ENCODE measurements at regions not wholly inside any gene's neighbourhood (a gene's known extent, or its start where the extent isn't known, plus 50 kb on each side); places are given as distances from the start of the nearest gene placed in this dataset.

- TF ChIP-seq POLR2A (IDR thresholded peaks at IDR 0.05; ENCODE audit: low read length) (no peak), GATA1 (IDR thresholded peaks at IDR 0.05; ENCODE audit: low read depth, low read length) (no peak)
- no peak for DNase-seq
Measured at GRCh38 chr3:111286746-111287145, 215.1 kb downstream of the NECTIN3 start.

- TF ChIP-seq POLR2A (IDR thresholded peaks at IDR 0.05; ENCODE audit: low read length) (no peak), GATA1 (IDR thresholded peaks at IDR 0.05; ENCODE audit: low read depth, low read length) (no peak)
- DNase-seq, result no peak
Measured at GRCh38 chr3:111292117-111292516, 220.5 kb downstream of the NECTIN3 start.

- DNase-seq, result no peak
- TF ChIP-seq GATA1 (IDR thresholded peaks at IDR 0.05; ENCODE audit: low read depth, low read length), result no peak
- no peak for TF ChIP-seq POLR2A (IDR thresholded peaks at IDR 0.05; ENCODE audit: low read length)
Measured at GRCh38 chr3:111299192-111299615, 227.6 kb downstream of the NECTIN3 start.

GRCh38 chr3:111301238-111301798, 229.7 kb downstream of the NECTIN3 start:
- TF ChIP-seq POLR2A (IDR thresholded peaks at IDR 0.05; ENCODE audit: low read length) (no peak), GATA1 (IDR thresholded peaks at IDR 0.05; ENCODE audit: low read depth, low read length) (no peak)
- no peak for DNase-seq

GRCh38 chr3:111302063-111302462, 230.4 kb downstream of the NECTIN3 start:
- TF ChIP-seq POLR2A (IDR thresholded peaks at IDR 0.05; ENCODE audit: low read length), result no peak

GRCh38 chr3:111303760-111304159, 232.1 kb downstream of the NECTIN3 start:
- TF ChIP-seq POLR2A (IDR thresholded peaks at IDR 0.05; ENCODE audit: low read length) (no peak), GATA1 (IDR thresholded peaks at IDR 0.05; ENCODE audit: low read depth, low read length) (no peak)
- no peak for DNase-seq

More at GRCh38 chr3:111302063-111302462, 230.4 kb downstream of the NECTIN3 start:
- DNase-seq, result no peak

GRCh38 chr3:111307676-111308075, 234.3 kb upstream of the CD96 start:
- TF ChIP-seq POLR2A (IDR thresholded peaks at IDR 0.05; ENCODE audit: low read length) (no peak), GATA1 (IDR thresholded peaks at IDR 0.05; ENCODE audit: low read depth, low read length) (no peak)
- DNase-seq, result no peak

- no peak for DNase-seq
Measured at GRCh38 chr3:111311126-111311525, 230.9 kb upstream of the CD96 start.

GRCh38 chr3:111311709-111312235, 230.2 kb upstream of the CD96 start:
- no peak for TF ChIP-seq POLR2A (IDR thresholded peaks at IDR 0.05; ENCODE audit: low read length)
- TF ChIP-seq GATA1 (IDR thresholded peaks at IDR 0.05; ENCODE audit: low read depth, low read length), result no peak
- no peak for DNase-seq

More at GRCh38 chr3:111311126-111311525, 230.9 kb upstream of the CD96 start:
- TF ChIP-seq POLR2A (IDR thresholded peaks at IDR 0.05; ENCODE audit: low read length) (no peak), GATA1 (IDR thresholded peaks at IDR 0.05; ENCODE audit: low read depth, low read length) (no peak)

GRCh38 chr3:111314181-111314873, 227.7 kb upstream of the CD96 start:
- TF ChIP-seq GATA1 (IDR thresholded peaks at IDR 0.05; ENCODE audit: low read depth, low read length), result no peak
- TF ChIP-seq POLR2A (IDR thresholded peaks at IDR 0.05; ENCODE audit: low read length), result no peak

GRCh38 chr3:111314898-111315297, 227.1 kb upstream of the CD96 start:
- DNase-seq, result no peak
- TF ChIP-seq GATA1 (IDR thresholded peaks at IDR 0.05; ENCODE audit: low read depth, low read length) (no peak), POLR2A (IDR thresholded peaks at IDR 0.05; ENCODE audit: low read length) (no peak)

More at GRCh38 chr3:111314181-111314873, 227.7 kb upstream of the CD96 start:
- no peak for DNase-seq

GRCh38 chr3:111315930-111316587, 225.9 kb upstream of the CD96 start:
- DNase-seq, result no peak
- TF ChIP-seq POLR2A (IDR thresholded peaks at IDR 0.05; ENCODE audit: low read length), result no peak
- no peak for TF ChIP-seq GATA1 (IDR thresholded peaks at IDR 0.05; ENCODE audit: low read depth, low read length)

GRCh38 chr3:111318289-111318688, 223.7 kb upstream of the CD96 start:
- no peak for TF ChIP-seq GATA1 (IDR thresholded peaks at IDR 0.05; ENCODE audit: low read depth, low read length)
- no peak for TF ChIP-seq POLR2A (IDR thresholded peaks at IDR 0.05; ENCODE audit: low read length)
- no peak for DNase-seq

- DNase-seq, result no peak
- no peak for TF ChIP-seq GATA1 (IDR thresholded peaks at IDR 0.05; ENCODE audit: low read depth, low read length)
- TF ChIP-seq POLR2A (IDR thresholded peaks at IDR 0.05; ENCODE audit: low read length), result no peak
Measured at GRCh38 chr3:111319598-111319997, 222.4 kb upstream of the CD96 start.

Measured in erythroblast (primary cell).